Left renal cortex interstitium (tissue), 4 donors: ENCODE measurements at regions not wholly inside any gene's neighbourhood (a gene's known extent, or its start where the extent isn't known, plus 50 kb on each side); places are given as distances from the start of the nearest gene placed in this dataset.
"Not testable (repeated sequence)": the region's sequence is repeated elsewhere in the genome, so short reads cannot be mapped to it uniquely, and the experiment has no call there.

Experiments used
- DNase-seq, 4 donors: peaks; one replicate each; pipeline ENCODE4 v3.0.0-alpha.2; 2013; ENCODE audit warnings: low read depth in 4 of 4, low spot score in 2 of 4, missing footprints in 1 of 4

- no peak for DNase-seq
Measured at GRCh38 chr6:3959385-3959784, 110.2 kb downstream of the FAM50B start.

GRCh38 chr6:3960754-3961361 lies 111.7 kb downstream of the FAM50B start:
- no peak for DNase-seq

- no peak for DNase-seq
Measured at GRCh38 chr6:3961581-3962215, 112.5 kb downstream of the FAM50B start.

GRCh38 chr6:3962291-3963280 lies 113.4 kb downstream of the FAM50B start:
- no peak for DNase-seq

- DNase-seq = no peak
Measured at GRCh38 chr6:3963426-3963825, 114.3 kb downstream of the FAM50B start.

GRCh38 chr6:3965071-3965718 lies 113.7 kb downstream of the FAM217A start:
- DNase-seq = no peak

GRCh38 chr6:3966426-3966825 lies 112.5 kb downstream of the FAM217A start:
- DNase-seq = no peak

GRCh38 chr6:3970097-3970496 lies 108.8 kb downstream of the FAM217A start:
- DNase-seq = no peak

GRCh38 chr6:3973152-3973551 lies 105.8 kb downstream of the FAM217A start:
- not testable (repeated sequence) for DNase-seq

GRCh38 chr6:3977875-3978711 lies 100.8 kb downstream of the FAM217A start:
- peak in 1 of 4 donors; percentile 63 for DNase-seq

- not testable (repeated sequence) for DNase-seq
Measured at GRCh38 chr6:3978966-3979365, 100.0 kb downstream of the FAM217A start.

- DNase-seq = no peak
Measured at GRCh38 chr6:3981917-3982316, 97.0 kb downstream of the FAM217A start.

- no peak for DNase-seq
Measured at GRCh38 chr6:3983778-3984177, 95.2 kb downstream of the FAM217A start.

GRCh38 chr6:3984494-3984893 lies 94.4 kb downstream of the FAM217A start:
- DNase-seq = no peak

- DNase-seq = no peak
Measured at GRCh38 chr6:3986241-3986640, 92.7 kb downstream of the FAM217A start.

GRCh38 chr6:3987053-3987452 lies 91.9 kb downstream of the FAM217A start:
- DNase-seq = no peak

- no peak for DNase-seq
Measured at GRCh38 chr6:3987576-3987975, 91.4 kb downstream of the FAM217A start.

GRCh38 chr6:3990692-3991491 lies 88.0 kb downstream of the FAM217A start:
- DNase-seq = peak in 3 of 4 donors; percentile 56 to 80 (median 79)

- DNase-seq = no peak
Measured at GRCh38 chr6:3991941-3992340, 87.0 kb downstream of the FAM217A start.
